Kidney epithelial cell (primary cell): ENCODE measurements at regions not wholly inside any gene's neighbourhood (a gene's known extent, or its start where the extent isn't known, plus 50 kb on each side); places are given as distances from the start of the nearest gene placed in this dataset.
A peak's percentile ranks its signal among the peaks of the same experiment; 100 is the strongest.

Experiments
- DNase-seq: peaks from one replicate; pipeline ENCODE4 v3.0.0-alpha.2; 2010; ENCODE audit warnings: low read depth
- H3K27me3 ChIP-seq: 2 replicates; pipeline ENCODE4 v1.6.0; 2011; ENCODE audit warnings: low read length; ENCODE audit not compliant: control insufficient read depth, insufficient read depth
- H3K36me3 ChIP-seq: 2 replicates; pipeline ENCODE4 v1.5.1; 2011; ENCODE audit warnings: low read length; ENCODE audit not compliant: control insufficient read depth, insufficient read depth
- H3K4me3 ChIP-seq: 2 replicates; pipeline ENCODE4 v1.5.1; 2011; ENCODE audit warnings: low read depth, mild to moderate bottlenecking, control low read depth, low read length
- CTCF ChIP-seq: IDR thresholded peaks from 2 replicates; pipeline ENCODE4 v1.5.1; 2011; ENCODE audit warnings: mild to moderate bottlenecking, moderate library complexity, low read length, control low read depth, inconsistent platforms; ENCODE audit not compliant: insufficient read depth, poor library complexity, severe bottlenecking

GRCh38 chr3:40620151-40620550 lies 95.4 kb downstream of the ZNF621 start:
- Histone ChIP-seq H3K27me3 (peaks cover 13% of the 10 kb centered on the region), H3K36me3 (no peaks in the 10 kb centered on the region), H3K4me3 (no peak overlapping the region)
- TF ChIP-seq CTCF = no peak
- no peak for DNase-seq

GRCh38 chr3:40621252-40621651 lies 96.5 kb downstream of the ZNF621 start:
- no peak overlapping the region for H3K4me3 ChIP-seq
- no peak for DNase-seq
- no peaks in the 10 kb centered on the region for H3K36me3 ChIP-seq
- H3K27me3 ChIP-seq = peaks cover 2% of the 10 kb centered on the region
- TF ChIP-seq CTCF = no peak

- DNase-seq = peak; percentile 14
- Histone ChIP-seq H3K4me3 (no peak overlapping the region), H3K27me3 (no peaks in the 10 kb centered on the region), H3K36me3 (no peaks in the 10 kb centered on the region)
- TF ChIP-seq CTCF = no peak
These were observed 98.8 kb downstream of the ZNF621 start for GRCh38 chr3:40623567-40623966.

GRCh38 chr3:40624189-40624769 lies 99.5 kb downstream of the ZNF621 start:
- H3K4me3 ChIP-seq = no peak overlapping the region
- no peak for DNase-seq
- no peaks in the 10 kb centered on the region for H3K36me3 ChIP-seq
- no peak for TF ChIP-seq CTCF
- H3K27me3 ChIP-seq = no peaks in the 10 kb centered on the region

GRCh38 chr3:40627095-40627494 lies 102.3 kb downstream of the ZNF621 start:
- no peak overlapping the region for H3K4me3 ChIP-seq
- no peak for DNase-seq
- no peak for TF ChIP-seq CTCF
- no peaks in the 10 kb centered on the region for H3K27me3 ChIP-seq
- H3K36me3 ChIP-seq = no peaks in the 10 kb centered on the region

- Histone ChIP-seq H3K4me3 (no peak overlapping the region), H3K27me3 (no peaks in the 10 kb centered on the region), H3K36me3 (no peaks in the 10 kb centered on the region)
- no peak for DNase-seq
- no peak for TF ChIP-seq CTCF
These were observed 104.2 kb downstream of the ZNF621 start for GRCh38 chr3:40628984-40629383.
